Stimulated activated CD8-positive, alpha-beta memory T cell treated with anti-CD3 and anti-CD28 coated beads, Interleukin-4, amount 100 ng/mL, for 48 hours (primary cell): ENCODE measurements at regions not wholly inside any gene's neighbourhood (a gene's known extent, or its start where the extent isn't known, plus 50 kb on each side); places are given as distances from the start of the nearest gene placed in this dataset.

Experiments
- DNase-seq: peaks from one replicate; pipeline ENCODE4 v3.0.0-alpha.2; 2020

- DNase-seq, result no peak
Measured at GRCh38 chr2:147647816-147648215, 197.0 kb upstream of the ACVR2A start.

- no peak for DNase-seq
Measured at GRCh38 chr2:147646818-147647468, 197.9 kb upstream of the ACVR2A start.

GRCh38 chr2:147644491-147644890, 200.3 kb upstream of the ACVR2A start:
- DNase-seq, result no peak

- DNase-seq, result no peak
Measured at GRCh38 chr2:147642765-147643164, 202.1 kb upstream of the ACVR2A start.

- no peak for DNase-seq
Measured at GRCh38 chr2:147641651-147642050, 203.2 kb upstream of the ACVR2A start.

- no peak for DNase-seq
Measured at GRCh38 chr2:147639891-147640290, 204.9 kb upstream of the ACVR2A start.

GRCh38 chr2:147639386-147639785, 205.4 kb upstream of the ACVR2A start:
- DNase-seq, result no peak

- no peak for DNase-seq
Measured at GRCh38 chr2:147636886-147637285, 207.9 kb upstream of the ACVR2A start.

GRCh38 chr2:147636238-147636882, 208.5 kb upstream of the ACVR2A start:
- DNase-seq, result no peak

- DNase-seq, result no peak
Measured at GRCh38 chr2:147634826-147635225, 210.0 kb upstream of the ACVR2A start.

- DNase-seq, result no peak
Measured at GRCh38 chr2:147632198-147632597, 212.6 kb upstream of the ACVR2A start.

- DNase-seq, result no peak
Measured at GRCh38 chr2:147631294-147631693, 213.5 kb upstream of the ACVR2A start.

GRCh38 chr2:147630585-147630984, 214.2 kb upstream of the ACVR2A start:
- DNase-seq, result no peak

- DNase-seq, result no peak
Measured at GRCh38 chr2:147628971-147629421, 215.8 kb upstream of the ACVR2A start.

- DNase-seq, result no peak
Measured at GRCh38 chr2:147623328-147623727, 221.5 kb upstream of the ACVR2A start.

GRCh38 chr2:147621656-147622197, 223.1 kb upstream of the ACVR2A start:
- no peak for DNase-seq

GRCh38 chr2:147619808-147620207, 225.0 kb upstream of the ACVR2A start:
- no peak for DNase-seq

GRCh38 chr2:147615726-147616125, 229.1 kb upstream of the ACVR2A start:
- no peak for DNase-seq

- DNase-seq, result no peak
Measured at GRCh38 chr2:147614979-147615470, 229.8 kb upstream of the ACVR2A start.

- no peak for DNase-seq
Measured at GRCh38 chr2:147614471-147614870, 230.4 kb upstream of the ACVR2A start.

- DNase-seq, result no peak
Measured at GRCh38 chr2:147610496-147611040, 234.3 kb upstream of the ACVR2A start.

GRCh38 chr2:147609301-147609700, 235.5 kb upstream of the ACVR2A start:
- DNase-seq, result no peak

GRCh38 chr2:147607379-147607778, 237.4 kb upstream of the ACVR2A start:
- no peak for DNase-seq

GRCh38 chr2:147603876-147604275, 241.0 kb upstream of the ACVR2A start:
- no peak for DNase-seq
